ENCODE measurements at regions not wholly inside any gene's neighbourhood (a gene's known extent, or its start where the extent isn't known, plus 50 kb on each side); places are given as distances from the start of the nearest gene placed in this dataset.

GRCh38 chr14:101155575-101155974 is 252.1 kb upstream of the RTL1 start:
- no peak for TF ChIP-seq CTCF (IDR thresholded peaks at IDR 0.05)
- no peak for TF ChIP-seq ZFX (IDR thresholded peaks at IDR 0.05; ENCODE audit: borderline replicate concordance)

Data from 22Rv1 (cell line).